ENCODE measurements at regions not wholly inside any gene's neighbourhood (a gene's known extent, or its start where the extent isn't known, plus 50 kb on each side); places are given as distances from the start of the nearest gene placed in this dataset.

DNA sequence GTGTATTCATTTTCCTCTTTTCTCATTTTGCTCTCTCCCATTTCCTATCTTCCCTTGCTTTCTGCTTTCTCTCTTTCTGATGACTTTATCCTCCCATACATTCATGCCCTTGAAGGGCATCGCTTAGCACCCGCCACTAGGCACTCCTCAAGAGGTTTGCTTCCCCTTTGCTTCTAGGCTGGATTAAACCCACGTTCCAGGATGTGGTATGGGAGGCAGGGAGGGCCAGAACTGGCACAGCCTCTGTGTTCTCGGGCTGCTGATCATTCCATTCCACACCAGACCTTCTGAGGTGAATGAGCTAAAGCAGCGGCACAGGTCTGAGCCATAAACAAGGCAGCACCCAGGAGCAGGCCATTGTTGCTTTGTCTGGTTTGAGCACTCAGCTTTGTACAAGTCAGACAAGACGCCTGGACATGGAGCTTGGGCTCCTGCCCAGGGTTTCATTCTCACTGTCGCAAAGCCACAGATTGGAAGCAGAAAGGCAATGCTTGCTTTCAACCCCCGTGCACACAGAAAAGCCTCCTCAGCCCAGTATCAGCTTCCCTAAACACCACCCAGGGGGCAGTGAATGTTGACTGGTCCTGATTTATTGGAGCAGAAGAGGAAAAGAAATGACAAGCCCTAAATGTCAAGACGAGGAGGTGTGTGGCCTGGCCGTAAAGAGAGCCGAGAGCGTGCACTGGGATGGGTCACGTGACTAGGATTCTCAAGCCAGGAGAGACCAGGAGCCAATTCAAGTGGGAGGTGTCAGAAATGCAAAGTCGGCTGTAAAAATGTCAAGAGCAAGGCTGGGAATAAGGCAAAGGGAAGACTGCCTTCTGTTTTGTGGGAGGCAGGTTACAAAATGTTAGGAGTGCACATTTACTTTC lies 218.0 kb upstream of the SERP2 start:
- no peak for DNase-seq (ENCODE audit: low spot score)

DNA sequence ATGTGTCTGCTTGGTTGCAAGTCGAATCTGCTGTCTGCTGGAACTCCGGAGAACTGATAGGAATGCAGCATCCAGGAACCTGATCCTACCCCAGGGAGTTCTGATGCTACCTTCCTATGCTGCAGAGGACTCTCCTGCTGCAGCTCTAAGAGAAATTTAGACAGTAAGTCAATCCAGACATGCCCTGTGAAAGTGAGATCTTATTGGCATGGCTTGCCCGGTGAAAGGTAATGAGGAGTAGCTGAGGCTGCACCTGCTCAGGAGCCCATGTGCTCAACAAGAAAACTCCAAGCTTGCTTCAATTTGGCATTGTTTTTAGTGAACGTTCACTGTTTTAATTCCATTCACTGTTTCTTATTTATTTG lies 217.3 kb upstream of the SERP2 start:
- no peak for DNase-seq (ENCODE audit: low spot score)

DNA sequence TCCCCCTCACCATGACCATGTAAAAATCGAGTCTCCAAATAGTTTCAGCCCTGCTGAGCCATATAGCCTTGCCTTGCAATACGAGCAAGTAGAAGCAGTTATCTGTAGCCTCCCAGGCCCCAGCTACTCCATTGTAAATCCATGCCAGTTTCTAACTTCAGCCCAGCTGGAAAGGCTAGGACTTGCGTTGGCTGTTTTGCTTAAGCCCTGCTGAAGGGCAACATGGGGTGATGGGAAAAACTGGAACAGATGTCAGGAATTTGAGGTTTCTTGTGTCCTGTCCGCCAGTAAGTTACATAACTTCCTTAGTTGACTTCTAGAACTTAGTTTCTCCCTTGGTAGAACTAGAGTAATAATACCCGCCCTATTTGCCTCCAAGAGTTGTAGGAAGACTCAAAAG lies 216.0 kb upstream of the SERP2 start:
- no peak for DNase-seq (ENCODE audit: low spot score)

DNA sequence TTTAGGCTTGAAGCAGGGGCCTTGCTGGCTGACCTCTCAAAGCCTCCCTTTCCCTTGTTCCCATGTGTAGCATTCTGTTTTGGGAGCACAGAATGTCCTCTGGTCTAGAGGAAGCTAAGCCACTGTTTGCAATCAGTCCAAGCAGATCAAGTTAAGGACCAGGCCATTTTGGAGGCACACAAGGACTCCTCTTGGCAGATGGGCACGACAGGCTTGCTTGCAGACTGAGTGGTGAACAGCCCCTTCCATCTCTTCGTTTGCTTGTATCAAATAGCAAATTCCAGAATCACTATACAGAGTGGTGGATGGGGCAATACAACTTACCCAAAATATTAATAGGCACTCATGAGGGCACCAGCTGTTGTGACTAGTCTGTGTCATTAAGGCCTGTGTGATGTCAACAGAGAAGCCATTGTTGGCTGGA lies 215.5 kb upstream of the SERP2 start:
- DNase-seq (ENCODE audit: low spot score) = no peak

DNA sequence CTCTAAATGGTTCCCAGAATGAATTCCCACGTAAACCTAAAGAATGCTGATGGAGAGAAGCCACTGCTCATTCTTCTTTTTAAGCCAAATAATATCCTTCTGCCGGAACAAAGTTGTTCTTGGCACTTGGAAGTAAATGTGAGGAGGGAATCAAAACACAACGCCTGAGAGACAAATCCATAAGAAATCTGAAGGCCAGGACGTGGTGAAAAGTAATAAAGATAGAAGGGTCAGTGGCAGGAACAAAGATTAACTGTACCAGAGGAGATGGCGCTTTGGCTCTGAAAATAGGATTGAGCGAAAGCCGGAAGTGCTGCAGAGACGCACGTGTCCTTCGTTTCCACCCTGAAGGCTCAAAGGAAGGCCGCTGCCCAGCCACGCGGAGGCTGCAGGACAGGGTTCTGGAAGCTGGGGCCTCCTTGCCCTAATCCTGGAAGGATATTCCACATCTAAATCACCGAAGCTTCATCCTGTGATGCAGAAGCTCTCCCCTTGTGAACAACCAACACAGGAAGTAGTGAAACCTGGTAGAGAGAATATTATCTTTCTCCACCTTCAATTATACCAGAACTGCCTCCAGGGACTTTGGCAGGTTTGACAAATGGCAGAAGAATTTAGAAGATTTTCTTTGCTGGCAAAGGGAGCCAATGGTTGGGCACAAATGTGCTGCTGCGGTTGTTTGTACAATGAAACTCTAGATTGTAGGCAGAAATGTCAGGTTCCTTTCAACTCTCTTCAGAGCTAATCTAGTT lies 214.6 kb upstream of the SERP2 start:
- no peak for DNase-seq (ENCODE audit: low spot score)

DNA sequence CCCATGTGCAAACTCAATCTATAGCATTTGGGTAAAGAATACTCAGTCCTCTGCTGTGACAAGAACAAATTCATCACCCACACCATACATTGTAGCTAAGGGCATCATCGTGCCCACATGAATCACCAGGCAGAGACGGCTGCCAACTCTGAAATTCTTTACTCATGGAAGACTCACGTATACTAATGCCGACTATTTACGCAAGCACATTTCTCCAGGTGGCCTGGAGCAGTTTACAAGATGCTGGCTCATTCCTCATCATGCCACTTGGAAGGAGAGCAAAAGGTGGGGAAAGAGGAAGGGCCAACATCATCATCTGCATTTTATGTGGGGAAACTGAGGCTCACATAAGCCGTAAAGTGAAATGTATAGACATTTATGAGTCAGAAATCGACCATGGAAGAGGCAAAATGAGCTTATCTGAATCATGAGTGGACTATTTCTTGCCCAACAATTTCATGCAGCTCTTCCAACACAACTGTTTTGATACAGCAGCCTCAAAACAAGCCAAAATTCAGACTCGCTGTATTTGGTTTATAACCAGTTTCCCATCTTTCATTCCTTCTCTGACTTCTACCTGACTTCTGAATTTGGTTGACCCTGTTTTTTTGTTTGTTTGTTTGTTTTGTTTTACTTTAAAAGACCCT lies 213.9 kb upstream of the SERP2 start:
- no peak for DNase-seq (ENCODE audit: low spot score)

DNA sequence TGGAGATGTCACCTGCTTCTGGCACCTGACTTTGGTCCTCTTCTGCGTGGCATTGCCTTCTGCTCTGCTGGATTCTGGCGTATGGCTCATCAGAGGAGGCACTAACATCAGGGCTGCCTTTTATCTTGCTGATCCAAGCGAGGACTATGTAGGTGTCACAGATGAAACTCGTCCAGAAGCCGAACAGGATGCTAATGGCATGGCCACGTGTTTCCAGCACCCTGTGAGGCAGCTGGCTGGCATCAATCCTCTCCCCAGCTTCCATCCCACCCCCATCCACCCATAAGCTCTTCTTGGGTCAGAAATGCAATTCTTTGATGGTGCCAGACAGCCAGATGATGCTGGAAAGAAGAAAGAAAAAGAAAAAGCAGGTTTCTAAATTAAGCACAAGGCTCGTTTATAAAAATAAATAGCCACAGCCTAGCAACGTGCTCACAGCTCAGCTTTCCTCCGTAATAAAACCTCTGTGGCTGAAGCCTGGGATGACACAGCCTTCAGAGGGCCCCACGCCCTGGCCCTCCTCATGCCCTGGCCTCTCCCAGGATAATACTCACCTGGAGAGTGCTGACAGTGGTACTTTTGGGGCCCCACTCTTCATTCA lies 212.9 kb upstream of the SERP2 start:
- DNase-seq (ENCODE audit: low spot score) = no peak

DNA sequence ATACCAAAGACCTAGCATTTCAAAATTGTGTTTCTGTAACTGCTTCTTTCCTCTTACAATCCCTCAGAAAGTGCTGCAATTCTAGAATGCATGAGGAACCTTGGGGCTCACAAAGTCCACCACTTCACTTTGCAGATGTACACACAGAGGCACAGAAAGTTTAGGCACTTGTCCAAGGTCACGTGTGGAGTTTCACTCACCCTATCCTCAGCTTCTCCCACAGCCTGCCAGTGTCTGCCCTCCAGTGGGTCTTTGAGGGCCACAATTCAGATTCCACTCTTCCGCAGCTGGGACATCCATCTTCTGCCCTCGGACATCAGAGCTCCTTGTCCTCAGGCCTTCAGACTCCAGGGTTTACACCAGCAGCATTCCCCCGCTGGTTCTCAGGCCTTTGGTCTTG lies 210.5 kb upstream of the SERP2 start:
- no peak for DNase-seq (ENCODE audit: low spot score)

DNA sequence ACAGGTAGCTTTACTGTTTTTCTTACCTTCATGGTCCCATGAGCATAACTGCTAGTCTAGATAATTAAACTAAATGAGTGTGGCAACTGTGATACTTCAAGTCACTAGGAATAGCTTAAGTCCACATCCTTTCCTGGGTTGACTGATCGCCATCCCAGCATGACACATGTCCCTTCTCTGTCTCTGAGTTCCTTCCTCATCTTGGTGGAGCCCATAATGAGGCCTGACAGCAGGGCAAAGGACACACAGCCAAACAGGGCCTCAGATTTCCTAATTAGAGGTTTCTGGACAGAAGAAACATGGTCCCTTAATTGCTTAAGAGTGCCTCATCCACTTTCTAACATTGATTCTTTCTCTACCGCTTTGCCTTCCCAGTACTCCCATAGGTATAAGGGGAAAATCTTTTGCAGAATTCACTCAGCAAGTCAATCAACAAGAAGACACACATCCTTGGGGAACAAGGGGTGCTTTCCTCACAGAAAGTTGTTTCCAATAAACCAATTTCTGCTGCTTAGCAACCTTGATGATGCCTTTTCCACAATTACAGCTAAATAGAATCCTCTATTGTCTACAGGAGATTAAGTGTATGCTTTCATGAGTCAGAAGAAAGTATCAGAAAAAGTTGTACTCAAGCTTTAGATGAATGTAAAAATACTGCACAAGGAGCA lies 208.3 kb upstream of the SERP2 start:
- DNase-seq (ENCODE audit: low spot score) = no peak

DNA sequence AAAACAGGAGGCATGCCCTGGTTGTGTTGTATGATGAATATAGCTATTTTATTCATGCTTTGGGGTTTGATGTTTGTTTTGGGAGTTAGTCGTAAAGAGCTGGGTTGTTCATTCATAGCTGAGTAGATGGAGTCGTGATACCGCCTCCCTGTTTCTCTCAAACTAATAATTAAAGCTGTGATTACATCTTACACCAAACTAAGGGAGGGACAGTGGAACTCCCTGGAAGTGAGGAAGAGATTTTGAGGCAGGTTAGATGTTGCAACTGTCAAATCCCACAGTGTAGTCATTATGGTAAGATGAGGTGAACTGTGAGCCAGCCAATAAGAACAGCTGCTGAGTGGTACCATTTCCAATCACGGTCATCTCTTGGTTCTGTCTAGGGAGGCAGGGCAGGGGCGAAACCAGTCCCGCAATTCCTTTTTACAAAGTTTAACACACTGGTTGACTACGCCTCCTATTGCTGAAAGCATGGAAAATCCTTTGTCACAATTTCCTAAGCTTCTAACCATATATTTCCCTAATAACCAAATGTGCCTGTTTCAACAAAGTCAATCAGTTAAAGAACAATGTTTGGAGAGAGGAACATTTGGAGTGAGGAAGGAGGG lies 207.6 kb upstream of the SERP2 start:
- DNase-seq (ENCODE audit: low spot score) = no peak

DNA sequence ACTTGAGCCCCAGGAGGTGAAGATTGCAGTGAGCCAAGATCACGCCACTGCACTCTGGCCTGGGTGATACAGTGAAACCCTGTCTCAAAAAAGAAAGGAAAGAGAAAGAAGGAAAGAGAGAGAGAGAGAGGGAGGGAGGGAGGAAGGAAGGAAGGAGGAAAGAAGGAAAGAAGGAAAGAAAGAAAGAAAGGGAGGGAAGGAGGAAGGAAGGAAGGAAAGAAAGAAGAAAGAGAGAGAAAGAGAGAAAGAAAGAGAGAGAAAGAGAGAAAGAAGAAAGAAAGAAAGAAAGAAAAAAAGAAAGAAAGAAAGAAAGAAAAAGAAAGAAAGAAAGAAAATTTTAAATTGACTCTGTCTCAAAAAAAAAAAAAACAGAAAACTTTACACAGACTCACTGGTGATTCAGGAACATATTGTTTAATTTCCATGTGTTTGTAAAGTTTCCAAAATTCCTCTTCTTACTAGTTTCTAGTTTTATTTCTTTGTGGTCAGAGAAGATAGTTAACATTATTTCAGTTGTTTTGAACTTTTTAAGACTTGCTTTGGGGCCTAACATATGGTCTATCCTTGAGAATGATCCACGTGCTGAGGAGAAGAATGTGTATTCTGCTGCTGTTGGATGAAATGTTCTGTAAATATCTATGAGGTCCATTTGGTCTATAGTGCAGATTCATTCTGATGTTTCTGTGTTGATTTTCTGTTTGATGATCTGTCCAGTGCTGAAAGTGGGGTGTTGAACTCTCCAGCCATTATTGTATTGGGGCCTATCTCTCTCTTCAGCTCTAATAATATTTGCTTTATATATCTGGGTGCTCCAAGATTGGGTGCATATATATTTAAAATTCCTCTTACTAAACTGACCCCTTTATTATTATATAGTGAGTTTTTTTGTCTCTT lies 204.4 kb upstream of the SERP2 start:
- no peak for DNase-seq (ENCODE audit: low spot score)

DNA sequence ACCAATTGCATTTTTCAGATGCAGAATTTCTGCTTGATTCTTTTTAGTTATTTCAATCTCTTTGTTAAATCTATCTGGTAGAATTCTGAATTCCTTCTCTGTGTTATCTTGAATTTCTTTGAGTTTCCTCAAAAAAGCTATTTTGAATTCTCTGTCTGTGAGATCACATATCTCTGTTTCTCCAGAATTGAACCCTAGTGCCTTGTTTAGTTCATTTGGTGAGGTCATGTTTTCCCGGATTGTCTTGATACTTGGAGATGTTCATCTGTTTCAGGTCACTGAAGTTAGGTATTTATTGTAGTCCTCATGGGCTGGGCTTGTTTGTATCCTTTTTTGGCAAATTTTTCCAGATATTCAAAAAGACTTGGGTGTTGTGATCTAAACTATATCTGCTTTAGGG lies 202.9 kb upstream of the SERP2 start:
- DNase-seq (ENCODE audit: low spot score) = no peak

DNA sequence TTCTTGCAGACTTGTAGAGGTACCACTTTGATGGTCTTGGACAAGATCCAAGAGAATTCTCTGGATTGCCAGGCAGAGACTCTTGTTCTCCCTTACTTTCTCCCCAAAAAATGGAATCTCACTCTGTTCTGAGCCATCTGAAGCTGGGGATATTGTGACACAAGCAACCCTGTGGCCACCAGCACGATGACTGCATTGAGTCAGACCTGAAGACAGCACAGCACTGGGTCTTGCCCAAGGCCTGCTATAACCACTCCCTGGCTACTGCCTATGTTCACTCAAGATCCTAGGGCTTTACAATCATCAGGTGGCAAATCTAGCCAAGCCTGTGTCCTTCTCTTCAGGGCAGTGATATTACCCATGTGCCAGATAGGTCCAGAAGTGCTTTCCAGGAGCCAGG lies 202.5 kb upstream of the SERP2 start:
- no peak for DNase-seq (ENCODE audit: low spot score)

DNA sequence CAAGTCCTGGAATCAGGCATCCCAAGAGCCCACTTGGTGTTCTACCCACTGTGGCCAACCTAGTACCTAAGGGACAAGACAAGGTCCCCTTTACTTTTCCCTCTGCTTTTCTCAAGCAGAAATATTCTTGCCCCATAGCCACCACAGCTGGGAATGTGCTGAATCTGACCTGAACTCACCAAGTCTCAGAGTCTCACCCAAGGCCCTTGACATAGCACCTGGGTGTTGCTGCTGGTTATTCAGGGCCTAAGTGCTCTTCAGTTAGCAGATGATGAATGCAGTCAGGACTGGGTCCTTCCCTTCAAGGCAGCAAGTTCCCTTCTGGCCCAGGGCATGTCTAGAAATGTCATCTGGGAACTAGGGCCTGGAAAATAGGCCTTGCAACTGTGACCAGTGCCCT lies 201.8 kb upstream of the SERP2 start:
- DNase-seq (ENCODE audit: low spot score) = no peak

DNA sequence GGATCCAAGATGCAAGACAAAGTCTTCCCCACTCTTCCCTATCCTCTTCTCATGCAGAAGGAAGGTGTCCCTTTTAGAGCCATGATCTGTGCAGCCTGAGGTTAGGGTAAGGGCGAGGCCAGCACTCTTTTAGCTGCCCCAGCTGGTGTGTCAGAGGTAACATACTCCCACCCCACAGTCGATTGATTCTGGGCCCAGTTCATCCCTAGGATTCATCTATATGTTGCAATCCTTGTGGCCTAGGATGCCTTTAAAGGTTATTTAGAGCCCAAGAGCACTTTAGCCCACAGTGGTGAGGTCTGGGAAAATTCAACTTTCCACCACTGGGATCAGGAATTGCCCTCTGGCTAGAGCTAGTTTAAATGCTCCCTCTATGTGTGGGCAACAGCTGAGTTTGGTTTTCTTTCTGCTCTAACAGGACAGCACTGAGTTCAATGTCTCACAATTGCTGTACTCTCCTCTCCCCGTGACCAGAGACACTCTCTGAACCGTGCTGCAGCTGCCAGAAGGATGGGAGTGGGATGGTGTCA lies 201.3 kb upstream of the SERP2 start:
- DNase-seq (ENCODE audit: low spot score) = no peak

DNA sequence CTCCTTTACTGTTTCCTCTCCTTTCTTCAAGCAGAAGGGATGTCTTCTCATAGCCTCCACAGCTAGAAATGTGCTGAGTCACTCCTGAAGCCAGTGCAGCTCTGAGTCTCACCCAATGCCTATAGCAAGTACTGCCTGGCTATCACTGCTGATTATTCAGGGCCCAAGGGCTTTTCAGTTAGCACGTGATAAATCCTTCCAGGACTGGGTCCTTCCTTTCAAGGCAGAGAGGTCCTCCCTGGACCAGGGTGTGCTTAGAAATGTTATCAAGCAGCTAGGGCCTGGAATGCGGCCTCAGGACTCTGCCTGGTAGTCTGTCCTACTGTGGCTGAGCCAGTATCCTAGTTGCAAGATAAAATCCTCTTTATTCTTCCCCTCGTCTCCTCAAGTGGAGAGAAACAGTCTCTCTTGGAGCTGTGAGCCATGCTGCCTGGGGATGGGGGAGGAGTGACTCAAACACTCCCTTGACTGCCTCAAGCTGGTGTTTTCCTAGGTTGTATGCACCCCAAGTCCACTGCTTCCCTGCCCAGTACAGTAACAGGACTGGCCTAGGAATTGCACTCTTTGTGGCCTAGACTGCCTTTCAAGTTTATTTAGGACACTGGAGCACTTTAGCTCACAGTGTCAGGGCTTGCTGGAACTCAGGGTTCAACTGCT lies 198.7 kb upstream of the SERP2 start:
- no peak for DNase-seq (ENCODE audit: low spot score)

DNA sequence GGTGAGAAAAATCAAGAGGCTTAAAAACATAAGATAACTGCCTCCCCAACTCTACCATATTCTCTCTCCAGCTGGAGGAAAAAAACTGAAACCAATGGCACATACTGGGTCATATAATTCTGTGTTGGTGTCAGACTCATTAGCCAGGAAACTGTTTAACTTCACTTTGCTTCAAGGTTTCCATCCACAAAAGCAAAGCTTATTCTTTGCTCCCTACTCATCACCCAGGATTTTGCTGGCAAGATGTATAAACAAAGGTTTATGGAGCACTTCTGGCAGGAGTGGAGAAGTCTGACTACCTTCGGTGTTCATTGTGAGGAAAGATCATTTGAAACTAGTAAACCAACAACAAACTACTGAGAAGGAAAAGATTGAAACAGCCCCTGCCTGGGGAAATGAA lies 197.5 kb upstream of the SERP2 start:
- DNase-seq (ENCODE audit: low spot score) = no peak

DNA sequence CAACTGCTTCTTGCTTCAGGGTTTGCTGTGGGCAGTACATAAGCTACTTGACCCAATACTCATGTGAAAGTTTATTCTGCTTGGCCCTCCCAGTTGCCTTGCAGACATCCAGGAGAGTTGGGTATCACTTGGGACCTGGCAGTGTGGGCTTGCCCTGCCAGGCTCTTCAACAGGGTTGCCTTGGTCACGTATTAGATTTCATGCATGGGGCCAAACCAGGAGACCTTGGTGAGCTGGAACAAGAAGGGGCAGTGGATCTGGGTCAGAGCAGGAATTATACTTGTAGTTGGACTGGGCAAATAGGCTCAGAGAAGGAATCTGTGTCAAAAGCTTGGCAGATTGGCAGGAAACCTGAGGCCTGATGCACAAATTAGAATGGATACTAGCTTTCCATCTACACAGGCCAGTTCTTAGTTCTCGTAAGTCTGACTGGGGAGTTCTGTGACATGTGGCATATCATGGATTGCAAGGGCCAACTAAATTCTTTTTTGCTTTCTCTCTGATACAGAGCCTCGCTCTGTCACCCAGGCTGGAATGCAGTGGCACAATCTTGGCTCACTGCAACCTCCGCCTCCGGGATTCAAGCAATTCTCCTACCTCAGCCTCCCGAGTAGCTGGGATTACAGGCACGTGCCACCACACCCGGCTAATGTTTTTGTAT lies 192.6 kb upstream of the SERP2 start:
- no peak for DNase-seq (ENCODE audit: low spot score)

DNA sequence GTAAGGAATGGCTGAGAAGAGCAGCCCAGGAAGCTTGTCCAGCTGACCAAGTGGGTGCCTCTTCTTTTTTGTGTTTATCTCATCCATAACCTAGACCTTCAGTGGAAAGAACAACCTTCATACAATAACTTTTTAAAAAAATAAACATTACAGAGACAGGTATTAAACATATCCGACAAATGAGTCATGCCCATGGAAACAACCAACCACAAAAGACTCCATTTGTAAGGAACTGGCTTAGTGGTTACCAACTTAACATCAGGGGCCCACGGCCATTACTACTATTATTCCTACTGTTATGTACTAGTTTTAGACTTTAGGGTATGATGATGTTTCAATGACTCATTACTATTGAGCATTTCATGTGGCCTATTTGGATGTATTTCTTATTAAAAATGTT lies 191.7 kb upstream of the SERP2 start:
- DNase-seq (ENCODE audit: low spot score) = no peak

All from hepatic stellate cell (primary cell).